Keratinocyte (primary cell): ENCODE measurements at regions not wholly inside any gene's neighbourhood (a gene's known extent, or its start where the extent isn't known, plus 50 kb on each side); places are given as distances from the start of the nearest gene placed in this dataset.

Experiments
- DNase-seq: peaks from one replicate; pipeline ENCODE4 v3.0.0-alpha.2; 2011; ENCODE audit warnings: low read depth, missing footprints, low spot score
- FAIRE-seq: peaks from 2 replicates; lab custom pipeline; 2011; peaks lifted over from hg19 to GRCh38; lab: Jason Lieb, UNC
- H2AFZ ChIP-seq: 2 replicates; pipeline ENCODE4 v1.6.0; 2012; ENCODE audit warnings: low read length, control low read depth, inconsistent platforms; ENCODE audit not compliant: control insufficient read depth
- H3K27ac ChIP-seq: 2 replicates; pipeline ENCODE4 v1.5.1; 2011; ENCODE audit warnings: low read length; ENCODE audit not compliant: control insufficient read depth, insufficient read depth
- H3K27me3 ChIP-seq: 3 replicates; pipeline ENCODE4 v1.6.0; 2011; ENCODE audit warnings: low read length; ENCODE audit not compliant: control insufficient read depth, insufficient read depth; ENCODE audit errors: extremely low read depth
- H3K36me3 ChIP-seq, 2 experiments: 2 replicates in 1 of 2; 3 replicates in 1 of 2; pipeline ENCODE4 v1.5.1; 2011; ENCODE audit warnings: low read length in 2 of 2, mild to moderate bottlenecking in 1 of 2; ENCODE audit not compliant: control insufficient read depth in 2 of 2, insufficient read depth in 2 of 2; ENCODE audit errors: extremely low read depth in 1 of 2
- H3K4me1 ChIP-seq: 3 replicates; pipeline ENCODE4 v1.5.1; 2011; ENCODE audit warnings: low read length; ENCODE audit not compliant: control insufficient read depth, insufficient read depth; ENCODE audit errors: extremely low read depth
- H3K4me2 ChIP-seq: 3 replicates; pipeline ENCODE4 v1.6.0; 2011; ENCODE audit warnings: low read depth, low read length; ENCODE audit not compliant: control insufficient read depth, insufficient read depth; ENCODE audit errors: extremely low read depth
- H3K4me3 ChIP-seq, 3 experiments: fragments of 200-600 bp in 1 of 3; sonication (generic) in 1 of 3; 2 replicates in 2 of 3; 3 replicates in 1 of 3; pipeline ENCODE4 v1.5.1; 2011 to 2016; ENCODE audit warnings: low read length in 3 of 3, mild to moderate bottlenecking in 3 of 3, control low read depth in 2 of 3, inconsistent platforms in 1 of 3, low read depth in 1 of 3, mixed read lengths in 1 of 3, mixed run types in 1 of 3, moderate library complexity in 1 of 3; ENCODE audit not compliant: control insufficient read depth in 2 of 3, insufficient read depth in 2 of 3; ENCODE audit errors: extremely low read depth in 1 of 3
- H3K79me2 ChIP-seq: 2 replicates; pipeline ENCODE4 v1.6.0; 2012; ENCODE audit warnings: low read length; ENCODE audit not compliant: control insufficient read depth, insufficient read depth
- H3K9ac ChIP-seq: 3 replicates; pipeline ENCODE4 v1.6.0; 2011; ENCODE audit warnings: low read length; ENCODE audit not compliant: control insufficient read depth, insufficient read depth; ENCODE audit errors: extremely low read depth
- H3K9me1 ChIP-seq: 3 replicates; pipeline ENCODE4 v1.6.0; 2011; ENCODE audit warnings: low read length; ENCODE audit not compliant: control insufficient read depth, insufficient read depth; ENCODE audit errors: extremely low read depth
- H3K9me3 ChIP-seq: 2 replicates; pipeline ENCODE4 v1.5.1; 2012; ENCODE audit warnings: low read depth, low read length; ENCODE audit not compliant: control insufficient read depth
- H4K20me1 ChIP-seq: 3 replicates; pipeline ENCODE4 v1.6.0; 2011; ENCODE audit warnings: low read length; ENCODE audit not compliant: control insufficient read depth, insufficient read depth; ENCODE audit errors: extremely low read depth
- EZH2 ChIP-seq: IDR thresholded peaks from one replicate; pipeline ENCODE4 v1.6.1; 2012; ENCODE audit warnings: inconsistent platforms, mild to moderate bottlenecking, low read length, moderate library complexity
- dilution Hi-C: fragments of 300-500 bp; cut with MboI; formaldehyde crosslinking; loops from one replicate; pipeline ENCODE4 v1.7.0; 2020; ENCODE audit warnings: low sequenced_read_pairs; ENCODE audit not compliant: extremely low pct_ligation_motif_present
- TF ChIP-seq, protein P1 (sequence below), 3 experiments: IDR thresholded peaks in 1 of 3; conservative IDR thresholded peaks in 1 of 3; optimal IDR thresholded peaks in 1 of 3; 2 replicates in 2 of 3; 3 replicates in 1 of 3; pipeline versions ENCODE3 to v1.5.1; 2011; ENCODE audit warnings: low read length in 3 of 3, mild to moderate bottlenecking in 3 of 3, moderate library complexity in 2 of 3, control low read depth in 1 of 3, inconsistent platforms in 1 of 3; ENCODE audit not compliant: insufficient read depth in 2 of 3; ENCODE audit errors: extremely low read depth in 1 of 3

DNA sequence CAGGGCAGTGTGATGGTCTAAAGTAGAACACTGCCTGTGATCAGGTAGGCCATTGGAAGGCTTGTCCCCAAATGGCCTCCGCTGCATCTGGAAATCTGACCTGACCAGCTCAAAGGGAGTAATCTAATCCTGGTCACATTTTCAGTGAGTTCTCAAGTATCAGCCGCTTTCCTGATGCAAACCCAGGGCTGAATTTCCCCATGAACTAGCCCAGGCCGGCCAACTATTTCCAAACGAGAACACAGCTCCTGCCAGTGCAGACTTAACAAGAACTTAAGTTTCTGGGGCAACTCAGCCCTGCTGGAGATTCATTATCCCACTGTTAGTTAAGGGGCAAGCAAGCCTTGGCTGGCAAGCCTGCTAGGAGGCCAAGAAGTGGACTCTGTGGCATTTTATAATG, 59.6 kb upstream of the FAM180A start:
- Histone ChIP-seq H3K79me2 (no peaks in the 10 kb centered on the region), H3K9me3 (no peaks in the 10 kb centered on the region), H4K20me1 (no peaks in the 10 kb centered on the region), H3K9ac (no peak overlapping the region), H2AFZ (no peak overlapping the region), H3K27ac (no peak overlapping the region), H3K4me2 (no peak overlapping the region), H3K4me1 (no peaks in the 10 kb centered on the region), H3K4me3 (no peak overlapping the region), H3K36me3 (no peaks in the 10 kb centered on the region), H3K27me3 (peaks cover 4% of the 10 kb centered on the region), H3K9me1 (no peaks in the 10 kb centered on the region)
- FAIRE-seq: no peak
- dilution Hi-C loops: no loop called here
- no peak for DNase-seq
- TF ChIP-seq, protein P1, sequence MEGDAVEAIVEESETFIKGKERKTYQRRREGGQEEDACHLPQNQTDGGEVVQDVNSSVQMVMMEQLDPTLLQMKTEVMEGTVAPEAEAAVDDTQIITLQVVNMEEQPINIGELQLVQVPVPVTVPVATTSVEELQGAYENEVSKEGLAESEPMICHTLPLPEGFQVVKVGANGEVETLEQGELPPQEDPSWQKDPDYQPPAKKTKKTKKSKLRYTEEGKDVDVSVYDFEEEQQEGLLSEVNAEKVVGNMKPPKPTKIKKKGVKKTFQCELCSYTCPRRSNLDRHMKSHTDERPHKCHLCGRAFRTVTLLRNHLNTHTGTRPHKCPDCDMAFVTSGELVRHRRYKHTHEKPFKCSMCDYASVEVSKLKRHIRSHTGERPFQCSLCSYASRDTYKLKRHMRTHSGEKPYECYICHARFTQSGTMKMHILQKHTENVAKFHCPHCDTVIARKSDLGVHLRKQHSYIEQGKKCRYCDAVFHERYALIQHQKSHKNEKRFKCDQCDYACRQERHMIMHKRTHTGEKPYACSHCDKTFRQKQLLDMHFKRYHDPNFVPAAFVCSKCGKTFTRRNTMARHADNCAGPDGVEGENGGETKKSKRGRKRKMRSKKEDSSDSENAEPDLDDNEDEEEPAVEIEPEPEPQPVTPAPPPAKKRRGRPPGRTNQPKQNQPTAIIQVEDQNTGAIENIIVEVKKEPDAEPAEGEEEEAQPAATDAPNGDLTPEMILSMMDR (optimal IDR thresholded peaks at IDR 0.05 in 1 of 3, IDR thresholded peaks at IDR 0.05 in 1 of 3, conservative IDR thresholded peaks at IDR 0.05 in 1 of 3; ENCODE audit: extremely low read depth in 1 of 3, insufficient read depth in 2 of 3, low read length in 3 of 3): no peak
- no peak for TF ChIP-seq EZH2

GRCh38 chr7:135803143-135803542, 54.5 kb upstream of the FAM180A start:
- no peak overlapping the region for H3K27ac ChIP-seq
- H3K9me1 ChIP-seq: no peaks in the 10 kb centered on the region
- no peak overlapping the region for H2AFZ ChIP-seq
- no peaks in the 10 kb centered on the region for H4K20me1 ChIP-seq
- H3K27me3 ChIP-seq: no peaks in the 10 kb centered on the region
- no peaks in the 10 kb centered on the region for H3K79me2 ChIP-seq
- no peaks in the 10 kb centered on the region for H3K9me3 ChIP-seq
- dilution Hi-C loops: no loop called here
- H3K9ac ChIP-seq: no peak overlapping the region
- peaks cover 5% of the 10 kb centered on the region for H3K4me1 ChIP-seq
- H3K4me3 ChIP-seq: no peak overlapping the region
- no peak for DNase-seq
- H3K4me2 ChIP-seq: no peak overlapping the region
- no peak for TF ChIP-seq EZH2
- TF ChIP-seq, protein P1 (optimal IDR thresholded peaks at IDR 0.05 in 1 of 3, IDR thresholded peaks at IDR 0.05 in 1 of 3, conservative IDR thresholded peaks at IDR 0.05 in 1 of 3; ENCODE audit: extremely low read depth in 1 of 3, insufficient read depth in 2 of 3, low read length in 3 of 3): no peak
- FAIRE-seq: no peak
- H3K36me3 ChIP-seq: no peaks in the 10 kb centered on the region
